ENCODE measurements at regions not wholly inside any gene's neighbourhood (a gene's known extent, or its start where the extent isn't known, plus 50 kb on each side); places are given as distances from the start of the nearest gene placed in this dataset.
"Not testable (repeated sequence)": the region's sequence is repeated elsewhere in the genome, so short reads cannot be mapped to it uniquely, and the experiment has no call there.

GRCh38 chr3:127491323-127491722 lies 99.2 kb downstream of the TPRA1 start (continued):
- no peak for TF ChIP-seq USF1 (IDR thresholded peaks at IDR 0.05; ENCODE audit: borderline replicate concordance, low read depth)

DNA sequence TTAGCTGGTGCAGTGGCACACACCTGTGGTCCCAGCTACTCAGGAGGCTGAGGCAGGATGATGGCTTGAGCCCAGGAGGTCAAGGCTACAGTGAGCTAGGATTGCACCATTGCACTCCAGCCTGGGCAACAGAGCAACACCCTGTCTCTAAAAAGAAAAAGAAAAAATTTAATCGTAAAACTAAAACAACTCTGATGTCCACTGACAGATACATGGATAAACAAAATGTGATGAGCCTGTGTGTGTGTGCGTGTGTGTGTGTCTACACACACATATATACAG lies 99.6 kb downstream of the TPRA1 start:
- H3K4me1 ChIP-seq (ENCODE audit: control insufficient read depth in 1 of 2, insufficient read depth in 2 of 2, low read depth in 1 of 2, low read length in 1 of 2); POLR2A ChIA-PET; H3K27ac ChIP-seq (ENCODE audit: low read depth in 2 of 2, low read length in 1 of 2); H3F3A ChIP-seq (replicated peaks; ENCODE audit: insufficient read depth); H2AFZ ChIP-seq (ENCODE audit: low read depth); H3K4me2 ChIP-seq; H3K27me3 ChIP-seq (ENCODE audit: insufficient read depth); DNase-seq; H3K79me2 ChIP-seq (ENCODE audit: insufficient read depth); H3K4me3 ChIP-seq (ENCODE audit: low read depth in 2 of 2, low read length in 1 of 2); H4K20me1 ChIP-seq (ENCODE audit: insufficient read depth); H3K36me3 ChIP-seq (replicated peaks in 1 of 2; ENCODE audit: control insufficient read depth in 1 of 2, insufficient read depth in 2 of 2, low read length in 1 of 2); H3K9me3 ChIP-seq; H3K9ac ChIP-seq; H3K9me2 ChIP-seq: not testable (repeated sequence)
- CTCF ChIA-PET: interaction anchor here (1.1 kb wide), 1 partner anchor 53 kb away, joined by 4 read pairs; no protein-coding TSS in a partner anchor
- 53% methylated on average over 2 of the region's 2 CpGs for WGBS (ENCODE audit: low lambda C conversion rate)

GRCh38 chr3:127490271-127491023 lies 100.1 kb downstream of the TPRA1 start:
- Histone ChIP-seq H3K9me3 (no peaks in the 10 kb centered on the region), H3F3A (replicated peaks; ENCODE audit: insufficient read depth) (no peaks in the 10 kb centered on the region), H3K4me2 (no peak overlapping the region), H4K20me1 (ENCODE audit: insufficient read depth) (no peaks in the 10 kb centered on the region), H3K4me1 (ENCODE audit: control insufficient read depth in 1 of 2, insufficient read depth in 2 of 2, low read depth in 1 of 2, low read length in 1 of 2) (no peaks in the 10 kb centered on the region; a peak in 1 of 4 replicates), H2AFZ (ENCODE audit: low read depth) (no peak overlapping the region), H3K79me2 (ENCODE audit: insufficient read depth) (no peaks in the 10 kb centered on the region), H3K4me3 (ENCODE audit: low read depth in 2 of 2, low read length in 1 of 2) (no peak overlapping the region), H3K27ac (ENCODE audit: low read depth in 2 of 2, low read length in 1 of 2) (no peak overlapping the region), H3K9ac (no peak overlapping the region), H3K9me2 (no peaks in the 10 kb centered on the region), H3K36me3 (replicated peaks in 1 of 2; ENCODE audit: control insufficient read depth in 1 of 2, insufficient read depth in 2 of 2, low read length in 1 of 2) (no peaks in the 10 kb centered on the region), H3K27me3 (ENCODE audit: insufficient read depth) (no peaks in the 10 kb centered on the region)
- POLR2A ChIA-PET: no interaction called here
- no peak for DNase-seq
- 24% methylated on average over 4 of the region's 7 CpGs for WGBS (ENCODE audit: low lambda C conversion rate)
- CTCF ChIA-PET: interaction anchor here (1.1 kb wide), 2 partner anchors 10 to 54 kb away, joined by 4 read pairs; no protein-coding TSS in a partner anchor
- TF ChIP-seq POLR2AphosphoS5 (IDR thresholded peaks at IDR 0.05; ENCODE audit: low read depth, low read length) (no peak), IRF3 (IDR thresholded peaks at IDR 0.05; ENCODE audit: low read depth, low read length) (no peak), FOXJ3 (CRISPR knock-in tag; IDR thresholded peaks at IDR 0.05) (no peak), YY1 (IDR thresholded peaks at IDR 0.05; ENCODE audit: low read depth) (no peak), TEAD4 (IDR thresholded peaks at IDR 0.05; ENCODE audit: borderline replicate concordance, insufficient read depth) (no peak), RXRA (IDR thresholded peaks at IDR 0.05; ENCODE audit: borderline replicate concordance, low read depth) (no peak), MXI1 (IDR thresholded peaks at IDR 0.05; ENCODE audit: low read depth, low read length) (no peak), GATA2 (CRISPR knock-in tag; IDR thresholded peaks at IDR 0.05) (no peak)
- TF ChIP-seq, protein P1, sequence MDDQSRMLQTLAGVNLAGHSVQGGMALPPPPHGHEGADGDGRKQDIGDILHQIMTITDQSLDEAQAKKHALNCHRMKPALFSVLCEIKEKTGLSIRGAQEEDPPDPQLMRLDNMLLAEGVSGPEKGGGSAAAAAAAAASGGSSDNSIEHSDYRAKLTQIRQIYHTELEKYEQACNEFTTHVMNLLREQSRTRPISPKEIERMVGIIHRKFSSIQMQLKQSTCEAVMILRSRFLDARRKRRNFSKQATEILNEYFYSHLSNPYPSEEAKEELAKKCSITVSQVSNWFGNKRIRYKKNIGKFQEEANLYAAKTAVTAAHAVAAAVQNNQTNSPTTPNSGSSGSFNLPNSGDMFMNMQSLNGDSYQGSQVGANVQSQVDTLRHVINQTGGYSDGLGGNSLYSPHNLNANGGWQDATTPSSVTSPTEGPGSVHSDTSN (IDR thresholded peaks at IDR 0.05): no peak
- TF ChIP-seq, protein P2, sequence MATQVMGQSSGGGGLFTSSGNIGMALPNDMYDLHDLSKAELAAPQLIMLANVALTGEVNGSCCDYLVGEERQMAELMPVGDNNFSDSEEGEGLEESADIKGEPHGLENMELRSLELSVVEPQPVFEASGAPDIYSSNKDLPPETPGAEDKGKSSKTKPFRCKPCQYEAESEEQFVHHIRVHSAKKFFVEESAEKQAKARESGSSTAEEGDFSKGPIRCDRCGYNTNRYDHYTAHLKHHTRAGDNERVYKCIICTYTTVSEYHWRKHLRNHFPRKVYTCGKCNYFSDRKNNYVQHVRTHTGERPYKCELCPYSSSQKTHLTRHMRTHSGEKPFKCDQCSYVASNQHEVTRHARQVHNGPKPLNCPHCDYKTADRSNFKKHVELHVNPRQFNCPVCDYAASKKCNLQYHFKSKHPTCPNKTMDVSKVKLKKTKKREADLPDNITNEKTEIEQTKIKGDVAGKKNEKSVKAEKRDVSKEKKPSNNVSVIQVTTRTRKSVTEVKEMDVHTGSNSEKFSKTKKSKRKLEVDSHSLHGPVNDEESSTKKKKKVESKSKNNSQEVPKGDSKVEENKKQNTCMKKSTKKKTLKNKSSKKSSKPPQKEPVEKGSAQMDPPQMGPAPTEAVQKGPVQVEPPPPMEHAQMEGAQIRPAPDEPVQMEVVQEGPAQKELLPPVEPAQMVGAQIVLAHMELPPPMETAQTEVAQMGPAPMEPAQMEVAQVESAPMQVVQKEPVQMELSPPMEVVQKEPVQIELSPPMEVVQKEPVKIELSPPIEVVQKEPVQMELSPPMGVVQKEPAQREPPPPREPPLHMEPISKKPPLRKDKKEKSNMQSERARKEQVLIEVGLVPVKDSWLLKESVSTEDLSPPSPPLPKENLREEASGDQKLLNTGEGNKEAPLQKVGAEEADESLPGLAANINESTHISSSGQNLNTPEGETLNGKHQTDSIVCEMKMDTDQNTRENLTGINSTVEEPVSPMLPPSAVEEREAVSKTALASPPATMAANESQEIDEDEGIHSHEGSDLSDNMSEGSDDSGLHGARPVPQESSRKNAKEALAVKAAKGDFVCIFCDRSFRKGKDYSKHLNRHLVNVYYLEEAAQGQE (IDR thresholded peaks at IDR 0.05; ENCODE audit: low read depth, low read length): no peak

Measured in SK-N-SH (cell line).